Spleen (tissue), 7 donors: ENCODE measurements at regions not wholly inside any gene's neighbourhood (a gene's known extent, or its start where the extent isn't known, plus 50 kb on each side); places are given as distances from the start of the nearest gene placed in this dataset.

Source experiments
- CTCF ChIP-seq, 11 experiments: fragments of 200-600 bp in 7 of 11; fragments of 450-650 bp in 4 of 11; sonication (generic) in 4 of 11; IDR thresholded peaks in 8 of 11; conservative IDR thresholded peaks in 3 of 11; 1 replicate in 7 of 11; 2 replicates in 4 of 11; pipeline versions ENCODE4 v1.4.0 to v1.8.0; 2016 to 2021; ENCODE audit warnings: antibody characterized with exemption in 11 of 11, inconsistent platforms in 4 of 11, mild to moderate bottlenecking in 1 of 11
- POLR2A ChIP-seq, 3 donors: fragments of 450-650 bp; IDR thresholded peaks; one replicate each; pipeline ENCODE4 v1.5.1; 2017; ENCODE audit warnings: antibody characterized with exemption in 3 of 3, mild to moderate bottlenecking in 1 of 3
- POLR2AphosphoS5 ChIP-seq, 3 donors: sonication (generic); formaldehyde crosslinking; IDR thresholded peaks; one replicate each; pipeline ENCODE4 v1.5.1; 2017; ENCODE audit warnings: antibody characterized with exemption in 3 of 3
- donor health status: DM: no; HTN: no; CAD: no; lungs with moderate emphysema.
- donor health status: DM: no; HTN: no; CAD: no.
- donor health status: DM: no; HTN: no; CAD: no.

DNA sequence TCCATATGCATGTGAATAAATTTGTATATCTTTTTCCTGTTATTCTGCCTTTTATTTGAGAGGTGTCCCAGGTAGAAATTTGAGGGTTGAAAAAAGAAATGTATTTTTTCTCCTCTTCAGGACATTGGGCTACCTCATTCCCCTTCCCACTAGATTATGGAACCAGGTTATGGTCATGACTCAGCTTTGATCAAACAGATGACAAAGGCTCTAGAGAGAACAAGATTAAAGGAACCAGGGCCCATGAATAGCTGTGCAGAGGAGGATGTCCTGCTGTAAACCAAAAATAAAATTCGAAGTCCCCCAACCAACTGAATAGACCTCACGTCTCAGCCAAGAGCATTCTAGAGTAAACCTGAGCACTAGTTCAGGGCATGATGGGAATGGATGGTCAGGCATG is 313.2 kb downstream of the RAPGEF2 start:
- TF ChIP-seq POLR2A (IDR thresholded peaks at IDR 0.05) (no peak), CTCF (IDR thresholded peaks at IDR 0.05 in 8 of 11, conservative IDR thresholded peaks at IDR 0.05 in 3 of 11) (no peak), POLR2AphosphoS5 (IDR thresholded peaks at IDR 0.05) (no peak)
